Karpas-422 (cell line): ENCODE measurements at regions not wholly inside any gene's neighbourhood (a gene's known extent, or its start where the extent isn't known, plus 50 kb on each side); places are given as distances from the start of the nearest gene placed in this dataset.

Experiments
- DNase-seq: peaks from one replicate; pipeline ENCODE4 v3.0.0-alpha.2; 2015
- H2AFZ ChIP-seq: fragments of 200-600 bp; sonication (generic); 2 replicates; pipeline ENCODE4 v1.6.1; 2014; ENCODE audit warnings: antibody characterized with exemption, low read length, mixed read lengths
- H3K27ac ChIP-seq: fragments of 200-600 bp; sonication (generic); 2 replicates; pipeline ENCODE4 v1.5.1; 2014; ENCODE audit warnings: mild to moderate bottlenecking, low read length, moderate library complexity
- H3K27me3 ChIP-seq: fragments of 200-600 bp; sonication (generic); 2 replicates; pipeline ENCODE4 v1.6.1; 2014; ENCODE audit warnings: low read length, mixed read lengths
- H3K36me3 ChIP-seq: fragments of 200-600 bp; sonication (generic); 2 replicates; pipeline ENCODE4 v1.6.1; 2014; ENCODE audit warnings: low read length, mixed read lengths; ENCODE audit not compliant: insufficient read depth
- H3K4me1 ChIP-seq: fragments of 200-600 bp; sonication (generic); 2 replicates; pipeline ENCODE4 v1.6.1; 2014; ENCODE audit warnings: mild to moderate bottlenecking, low read length, mixed read lengths
- H3K4me2 ChIP-seq: fragments of 200-600 bp; sonication (generic); 2 replicates; pipeline ENCODE4 v1.6.1; 2014; ENCODE audit warnings: low read length, low read depth, mild to moderate bottlenecking; ENCODE audit not compliant: poor library complexity, severe bottlenecking
- H3K4me3 ChIP-seq: fragments of 200-600 bp; sonication (generic); 2 replicates; pipeline ENCODE4 v1.5.1; 2014; ENCODE audit warnings: mild to moderate bottlenecking, antibody characterized with exemption, low read length, mixed read lengths
- H3K79me2 ChIP-seq: fragments of 200-600 bp; sonication (generic); 2 replicates; pipeline ENCODE4 v1.6.1; 2014; ENCODE audit warnings: mild to moderate bottlenecking, low read length, mixed read lengths
- H3K9ac ChIP-seq: fragments of 200-600 bp; sonication (generic); 2 replicates; pipeline ENCODE4 v1.6.0; 2014; ENCODE audit warnings: low read length
- H3K9me2 ChIP-seq: fragments of 200-600 bp; sonication (generic), shearing (Covaris generic); replicated peaks from 2 replicates; pipeline ENCODE4 v1.6.0; 2014; ENCODE audit warnings: mild to moderate bottlenecking, low read length, moderate library complexity; ENCODE audit not compliant: insufficient read depth
- H3K9me3 ChIP-seq: fragments of 300-700, 200-600 bp; sonication (generic); 2 replicates; pipeline ENCODE4 v1.6.1; 2014; ENCODE audit warnings: low read length, mixed read lengths
- H4K20me1 ChIP-seq: fragments of 200-600 bp; sonication (generic); 2 replicates; pipeline ENCODE4 v1.6.1; 2014; ENCODE audit warnings: mild to moderate bottlenecking, antibody characterized with exemption, low read length, low read depth; ENCODE audit not compliant: insufficient read depth

- no peaks in the 10 kb centered on the region for H3K36me3 ChIP-seq
- H3K79me2 ChIP-seq: no peaks in the 10 kb centered on the region
- no peaks in the 10 kb centered on the region for H3K27me3 ChIP-seq
- H3K4me2 ChIP-seq: no peak overlapping the region
- H3K9me2 ChIP-seq: no peaks in the 10 kb centered on the region
- H4K20me1 ChIP-seq: no peaks in the 10 kb centered on the region
- no peak overlapping the region for H3K27ac ChIP-seq
- peaks cover 21% of the 10 kb centered on the region for H3K4me1 ChIP-seq
- no peak overlapping the region for H2AFZ ChIP-seq
- no peaks in the 10 kb centered on the region for H3K9me3 ChIP-seq
- DNase-seq: no peak
- H3K9ac ChIP-seq: no peak overlapping the region
- H3K4me3 ChIP-seq: no peak overlapping the region
Observed at GRCh38 chr11:131063638-131064037, 147.4 kb upstream of the SNX19 start.

GRCh38 chr11:131064373-131064991 is 148.2 kb upstream of the SNX19 start:
- H3K27me3 ChIP-seq: no peaks in the 10 kb centered on the region
- H3K4me1 ChIP-seq: peaks cover 21% of the 10 kb centered on the region
- no peak overlapping the region for H3K9ac ChIP-seq
- H3K9me2 ChIP-seq: no peaks in the 10 kb centered on the region
- no peaks in the 10 kb centered on the region for H3K79me2 ChIP-seq
- H3K4me3 ChIP-seq: no peak overlapping the region
- no peak overlapping the region for H3K27ac ChIP-seq
- no peaks in the 10 kb centered on the region for H3K9me3 ChIP-seq
- DNase-seq: peak; percentile 85
- no peak overlapping the region for H2AFZ ChIP-seq
- no peaks in the 10 kb centered on the region for H3K36me3 ChIP-seq
- H3K4me2 ChIP-seq: peak overlapping the region; percentile 36
- no peaks in the 10 kb centered on the region for H4K20me1 ChIP-seq

- no peaks in the 10 kb centered on the region for H3K79me2 ChIP-seq
- no peaks in the 10 kb centered on the region for H3K27me3 ChIP-seq
- H3K9me3 ChIP-seq: no peaks in the 10 kb centered on the region
- H3K4me3 ChIP-seq: no peak overlapping the region
- H4K20me1 ChIP-seq: no peaks in the 10 kb centered on the region
- peaks cover 21% of the 10 kb centered on the region for H3K4me1 ChIP-seq
- no peak overlapping the region for H3K9ac ChIP-seq
- H3K9me2 ChIP-seq: no peaks in the 10 kb centered on the region
- H3K36me3 ChIP-seq: no peaks in the 10 kb centered on the region
- H2AFZ ChIP-seq: peak overlapping the region; percentile 3; the same call in 1 of the 2 replicates
- no peak overlapping the region for H3K27ac ChIP-seq
- peak; percentile 48 for DNase-seq
- H3K4me2 ChIP-seq: peak overlapping the region; percentile 36
Observed at GRCh38 chr11:131065435-131066413, 149.4 kb upstream of the SNX19 start.

GRCh38 chr11:131066551-131066950 is 150.3 kb upstream of the SNX19 start:
- Histone ChIP-seq H3K36me3 (no peaks in the 10 kb centered on the region), H3K4me1 (peaks cover 21% of the 10 kb centered on the region), H2AFZ (no peak overlapping the region), H4K20me1 (no peaks in the 10 kb centered on the region), H3K9me3 (no peaks in the 10 kb centered on the region), H3K9me2 (no peaks in the 10 kb centered on the region), H3K4me2 (no peak overlapping the region), H3K27ac (no peak overlapping the region), H3K79me2 (no peaks in the 10 kb centered on the region), H3K4me3 (no peak overlapping the region), H3K27me3 (no peaks in the 10 kb centered on the region), H3K9ac (no peak overlapping the region)
- no peak for DNase-seq

- H3K36me3 ChIP-seq: no peaks in the 10 kb centered on the region
- no peak overlapping the region for H3K4me3 ChIP-seq
- H3K4me1 ChIP-seq: peaks cover 39% of the 10 kb centered on the region
- no peaks in the 10 kb centered on the region for H3K27me3 ChIP-seq
- no peaks in the 10 kb centered on the region for H3K79me2 ChIP-seq
- no peaks in the 10 kb centered on the region for H4K20me1 ChIP-seq
- H3K4me2 ChIP-seq: no peak overlapping the region
- H3K9me3 ChIP-seq: no peaks in the 10 kb centered on the region
- DNase-seq: no peak
- no peak overlapping the region for H2AFZ ChIP-seq
- H3K9me2 ChIP-seq: no peaks in the 10 kb centered on the region
- H3K27ac ChIP-seq: no peak overlapping the region
- H3K9ac ChIP-seq: no peak overlapping the region
Observed at GRCh38 chr11:131070365-131070764, 154.1 kb upstream of the SNX19 start.

- no peak overlapping the region for H3K4me3 ChIP-seq
- no peak overlapping the region for H2AFZ ChIP-seq
- peak overlapping the region; percentile 37 for H3K4me2 ChIP-seq
- H3K27ac ChIP-seq: no peak overlapping the region
- H3K4me1 ChIP-seq: peaks cover 27% of the 10 kb centered on the region
- no peaks in the 10 kb centered on the region for H3K79me2 ChIP-seq
- no peaks in the 10 kb centered on the region for H3K9me2 ChIP-seq
- H3K9ac ChIP-seq: no peak overlapping the region
- H4K20me1 ChIP-seq: no peaks in the 10 kb centered on the region
- peak; percentile 43 for DNase-seq
- no peaks in the 10 kb centered on the region for H3K36me3 ChIP-seq
- no peaks in the 10 kb centered on the region for H3K9me3 ChIP-seq
- H3K27me3 ChIP-seq: no peaks in the 10 kb centered on the region
Observed at GRCh38 chr11:131073167-131073566, 156.9 kb upstream of the SNX19 start.

- H3K4me3 ChIP-seq: no peak overlapping the region
- no peaks in the 10 kb centered on the region for H3K9me2 ChIP-seq
- H3K9ac ChIP-seq: no peak overlapping the region
- no peak overlapping the region for H2AFZ ChIP-seq
- H4K20me1 ChIP-seq: no peaks in the 10 kb centered on the region
- no peaks in the 10 kb centered on the region for H3K27me3 ChIP-seq
- H3K27ac ChIP-seq: no peak overlapping the region
- no peak overlapping the region for H3K4me2 ChIP-seq
- no peaks in the 10 kb centered on the region for H3K9me3 ChIP-seq
- DNase-seq: no peak
- no peaks in the 10 kb centered on the region for H3K36me3 ChIP-seq
- no peaks in the 10 kb centered on the region for H3K79me2 ChIP-seq
- peaks cover 27% of the 10 kb centered on the region for H3K4me1 ChIP-seq
Observed at GRCh38 chr11:131074573-131074972, 158.3 kb upstream of the SNX19 start.

GRCh38 chr11:131077340-131077739 is 161.1 kb upstream of the SNX19 start:
- Histone ChIP-seq H3K36me3 (no peaks in the 10 kb centered on the region), H3K9ac (no peak overlapping the region), H2AFZ (no peak overlapping the region), H3K9me2 (no peaks in the 10 kb centered on the region), H3K4me1 (peaks cover 21% of the 10 kb centered on the region), H3K27me3 (no peaks in the 10 kb centered on the region), H4K20me1 (no peaks in the 10 kb centered on the region), H3K9me3 (no peaks in the 10 kb centered on the region), H3K79me2 (no peaks in the 10 kb centered on the region), H3K27ac (no peak overlapping the region), H3K4me3 (no peak overlapping the region), H3K4me2 (no peak overlapping the region)
- DNase-seq: no peak
